Ovary (tissue), 3 donors: ENCODE measurements at regions not wholly inside any gene's neighbourhood (a gene's known extent, or its start where the extent isn't known, plus 50 kb on each side); places are given as distances from the start of the nearest gene placed in this dataset.

ENCODE experiments used
- EP300 ChIP-seq: sonication (generic); formaldehyde crosslinking; IDR thresholded peaks from one replicate; pipeline ENCODE4 v1.6.1; 2017; ENCODE audit warnings: antibody characterized with exemption
- POLR2A ChIP-seq: fragments of 450-650 bp; IDR thresholded peaks from one replicate; pipeline ENCODE4 v1.6.1; 2017; ENCODE audit warnings: antibody characterized with exemption, mild to moderate bottlenecking, moderate library complexity
- TF ChIP-seq, protein P1 (sequence below), 3 donors: fragments of 450-650 bp in 2 of 3; fragments of 200-600 bp in 1 of 3; IDR thresholded peaks; one replicate each; pipeline versions ENCODE4 v1.5.1 to v1.8.0; 2016 to 2022; ENCODE audit warnings: antibody characterized with exemption in 3 of 3, mild to moderate bottlenecking in 1 of 3
- donor health status: DM: no; HTN: no; CAD: no.

DNA sequence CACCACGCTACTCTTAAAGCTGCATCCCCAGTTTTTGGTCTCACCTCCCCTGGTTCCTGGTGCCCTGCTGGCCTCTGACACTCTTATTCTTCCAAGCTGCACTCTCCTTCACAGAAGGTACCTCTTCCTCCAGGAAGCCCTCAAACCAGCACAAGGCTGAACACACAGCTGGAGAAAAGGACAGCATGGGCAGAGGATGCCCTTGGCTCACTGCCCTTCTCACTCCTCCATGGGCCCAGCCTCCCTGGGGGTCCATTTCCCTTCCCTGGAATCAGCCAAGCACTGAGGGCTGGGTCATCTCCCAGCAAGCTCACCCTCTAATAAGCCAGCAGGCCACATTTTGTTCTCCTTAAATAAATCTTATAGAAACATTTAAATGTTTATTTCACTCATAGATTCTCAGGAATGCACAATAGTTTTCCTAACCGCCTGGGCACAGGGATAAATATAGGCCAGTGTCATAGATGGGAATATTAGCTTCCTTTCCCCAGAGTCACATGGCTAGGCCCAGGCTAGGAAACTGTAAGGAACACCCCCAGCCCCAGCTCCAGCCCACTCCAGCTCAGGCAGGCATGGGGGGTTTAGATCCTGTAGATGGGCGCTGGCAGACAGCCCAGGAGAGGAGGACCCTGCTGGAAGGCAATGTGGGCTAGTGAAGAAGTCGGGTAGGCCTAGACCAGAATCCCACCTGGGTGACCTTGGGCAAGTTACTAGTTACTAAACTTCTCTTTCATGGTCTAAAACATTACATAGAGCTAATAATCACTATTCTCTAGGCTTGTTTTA, 51.5 kb downstream of the IRAG1 start:
- TF ChIP-seq, protein P1, sequence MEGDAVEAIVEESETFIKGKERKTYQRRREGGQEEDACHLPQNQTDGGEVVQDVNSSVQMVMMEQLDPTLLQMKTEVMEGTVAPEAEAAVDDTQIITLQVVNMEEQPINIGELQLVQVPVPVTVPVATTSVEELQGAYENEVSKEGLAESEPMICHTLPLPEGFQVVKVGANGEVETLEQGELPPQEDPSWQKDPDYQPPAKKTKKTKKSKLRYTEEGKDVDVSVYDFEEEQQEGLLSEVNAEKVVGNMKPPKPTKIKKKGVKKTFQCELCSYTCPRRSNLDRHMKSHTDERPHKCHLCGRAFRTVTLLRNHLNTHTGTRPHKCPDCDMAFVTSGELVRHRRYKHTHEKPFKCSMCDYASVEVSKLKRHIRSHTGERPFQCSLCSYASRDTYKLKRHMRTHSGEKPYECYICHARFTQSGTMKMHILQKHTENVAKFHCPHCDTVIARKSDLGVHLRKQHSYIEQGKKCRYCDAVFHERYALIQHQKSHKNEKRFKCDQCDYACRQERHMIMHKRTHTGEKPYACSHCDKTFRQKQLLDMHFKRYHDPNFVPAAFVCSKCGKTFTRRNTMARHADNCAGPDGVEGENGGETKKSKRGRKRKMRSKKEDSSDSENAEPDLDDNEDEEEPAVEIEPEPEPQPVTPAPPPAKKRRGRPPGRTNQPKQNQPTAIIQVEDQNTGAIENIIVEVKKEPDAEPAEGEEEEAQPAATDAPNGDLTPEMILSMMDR (IDR thresholded peaks at IDR 0.05) = no peak
- TF ChIP-seq POLR2A (no peak), EP300 (no peak)
